ENCODE measurements at regions not wholly inside any gene's neighbourhood (a gene's known extent, or its start where the extent isn't known, plus 50 kb on each side); places are given as distances from the start of the nearest gene placed in this dataset.

- H2AFZ ChIP-seq (ENCODE audit: low read depth, low read length), result no peak overlapping the region
- H3K36me3 ChIP-seq (ENCODE audit: control insufficient read depth in 2 of 2, extremely low read depth in 1 of 2, insufficient read depth in 2 of 2, low read length in 2 of 2), result no peaks in the 10 kb centered on the region
- DNase-seq (ENCODE audit: low read depth, low spot score) (no peak), FAIRE-seq (no peak)
- H4K20me1 ChIP-seq (replicated peaks; ENCODE audit: control insufficient read depth, extremely low read depth, insufficient read depth, low read length), result no peaks in the 10 kb centered on the region
- H3K4me3 ChIP-seq (replicated peaks in 1 of 3; ENCODE audit: insufficient read depth in 1 of 3, low read depth in 1 of 3, low read length in 3 of 3), result no peak overlapping the region
- H3K79me2 ChIP-seq (ENCODE audit: control insufficient read depth, insufficient read depth, low read length), result no peaks in the 10 kb centered on the region
- no peak overlapping the region for H3K9ac ChIP-seq (replicated peaks; ENCODE audit: extremely low read depth, insufficient read depth, low read length)
- peaks cover 2 to 13% of the 10 kb centered on the region in 2 experiments for H3K27me3 ChIP-seq (ENCODE audit: control insufficient read depth in 2 of 2, insufficient read depth in 2 of 2, low read length in 2 of 2)
- CTCF ChIA-PET, result no interaction called here
- H3K9me3 ChIP-seq (replicated peaks; ENCODE audit: control insufficient read depth, insufficient read depth, low read length), result no peaks in the 10 kb centered on the region
- dilution Hi-C loops (cut with MboI; ENCODE audit: extremely low pct_ligation_motif_present, low sequenced_read_pairs), result no loop called here
- no peak overlapping the region for H3K4me2 ChIP-seq (ENCODE audit: insufficient read depth, low read length)
- POLR2A ChIA-PET, result no interaction called here
- intact Hi-C loops (cut with micrococcal nuclease), result no loop called here
- no peaks in the 10 kb centered on the region for H3K4me1 ChIP-seq (ENCODE audit: control insufficient read depth, extremely low read depth, insufficient read depth, low read length)
- no TSS peak for BruUV-seq (replicated peaks)
- H3K27ac ChIP-seq (ENCODE audit: insufficient read depth, low read depth, low read length), result no peak overlapping the region
- TF ChIP-seq POLR2A (IDR thresholded peaks at IDR 0.05; ENCODE audit: low read depth, low read length) (no peak), MAX (IDR thresholded peaks at IDR 0.05; ENCODE audit: insufficient read depth, insufficient read length) (no peak), POLR2AphosphoS5 (IDR thresholded peaks at IDR 0.05; ENCODE audit: insufficient read depth, low read depth, low read length) (no peak), JUN (IDR thresholded peaks at IDR 0.05; ENCODE audit: borderline replicate concordance, insufficient read depth, insufficient read length, low read depth) (no peak), GATA2 (IDR thresholded peaks at IDR 0.05; ENCODE audit: insufficient read depth, insufficient read length, low read depth, low read length) (no peak), EZH2 (IDR thresholded peaks at IDR 0.05; ENCODE audit: borderline replicate concordance, low read depth, low read length, severe bottlenecking) (no peak), MYC (IDR thresholded peaks at IDR 0.05; ENCODE audit: low read depth, low read length) (no peak), CTCF (IDR thresholded peaks at IDR 0.05; ENCODE audit: extremely low read depth in 1 of 2, insufficient read depth in 1 of 2, low read depth in 1 of 2, low read length in 2 of 2) (no peak), FOS (IDR thresholded peaks at IDR 0.05; ENCODE audit: borderline replicate concordance, insufficient read depth, low read length) (no peak)
- H3K9me1 ChIP-seq (replicated peaks; ENCODE audit: control insufficient read depth, extremely low read depth, insufficient read depth, low read length), result no peaks in the 10 kb centered on the region
Observed at GRCh38 chr1:221462345-221462744, 279.5 kb downstream of the DUSP10 start.
